SK-N-SH (cell line): ENCODE measurements at regions not wholly inside any gene's neighbourhood (a gene's known extent, or its start where the extent isn't known, plus 50 kb on each side); places are given as distances from the start of the nearest gene placed in this dataset.
A peak's percentile ranks its signal among the peaks of the same experiment; 100 is the strongest.

ENCODE experiments used
- CHD2 ChIP-seq: fragments of 150-350 bp; IDR thresholded peaks from 2 replicates; pipeline ENCODE4 v1.6.1; 2018; ENCODE audit warnings: low read length; ENCODE audit not compliant: partially characterized antibody
- GABPA ChIP-seq: IDR thresholded peaks from 2 replicates; pipeline ENCODE4 v1.4.0; 2012; ENCODE audit warnings: low read depth, mild to moderate bottlenecking
- POLR2AphosphoS5 ChIP-seq: IDR thresholded peaks from 2 replicates; pipeline ENCODE4 v1.6.1; 2012; ENCODE audit warnings: low read depth, low read length
- RAD21 ChIP-seq: IDR thresholded peaks from 2 replicates; pipeline ENCODE4 v1.6.1; 2012; ENCODE audit warnings: mild to moderate bottlenecking, low read length
- SMC3 ChIP-seq: IDR thresholded peaks from 2 replicates; pipeline ENCODE4 v1.6.1; 2012; ENCODE audit warnings: low read depth, low read length, improper control_type of control experiment
- TF ChIP-seq, protein P1 (sequence below): fragments of 200-600 bp; sonication (generic); IDR thresholded peaks from 2 replicates; pipeline ENCODE4 v1.6.1; 2017; ENCODE audit warnings: antibody characterized with exemption, mild to moderate bottlenecking, moderate library complexity

DNA sequence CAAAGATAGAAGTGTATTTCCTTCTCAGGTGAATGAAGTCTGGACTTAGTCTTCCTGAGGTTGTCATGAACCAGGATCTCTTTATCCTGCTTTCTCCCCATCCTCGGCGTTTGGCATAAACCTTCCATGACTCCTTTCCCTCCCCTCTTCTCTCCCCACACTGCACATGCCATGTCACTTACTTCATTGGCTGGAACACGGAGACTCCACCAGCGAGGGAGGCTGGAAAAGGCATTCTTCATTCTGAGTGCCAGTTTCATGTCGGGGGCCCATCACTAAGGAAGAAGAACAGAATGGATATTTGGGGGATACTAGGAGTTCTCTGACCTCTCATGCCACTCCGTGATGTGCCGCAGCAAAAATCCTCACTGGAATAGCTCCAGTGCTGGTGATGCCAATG is 105.6 kb downstream of the VCPKMT start:
- TF ChIP-seq, protein P1, sequence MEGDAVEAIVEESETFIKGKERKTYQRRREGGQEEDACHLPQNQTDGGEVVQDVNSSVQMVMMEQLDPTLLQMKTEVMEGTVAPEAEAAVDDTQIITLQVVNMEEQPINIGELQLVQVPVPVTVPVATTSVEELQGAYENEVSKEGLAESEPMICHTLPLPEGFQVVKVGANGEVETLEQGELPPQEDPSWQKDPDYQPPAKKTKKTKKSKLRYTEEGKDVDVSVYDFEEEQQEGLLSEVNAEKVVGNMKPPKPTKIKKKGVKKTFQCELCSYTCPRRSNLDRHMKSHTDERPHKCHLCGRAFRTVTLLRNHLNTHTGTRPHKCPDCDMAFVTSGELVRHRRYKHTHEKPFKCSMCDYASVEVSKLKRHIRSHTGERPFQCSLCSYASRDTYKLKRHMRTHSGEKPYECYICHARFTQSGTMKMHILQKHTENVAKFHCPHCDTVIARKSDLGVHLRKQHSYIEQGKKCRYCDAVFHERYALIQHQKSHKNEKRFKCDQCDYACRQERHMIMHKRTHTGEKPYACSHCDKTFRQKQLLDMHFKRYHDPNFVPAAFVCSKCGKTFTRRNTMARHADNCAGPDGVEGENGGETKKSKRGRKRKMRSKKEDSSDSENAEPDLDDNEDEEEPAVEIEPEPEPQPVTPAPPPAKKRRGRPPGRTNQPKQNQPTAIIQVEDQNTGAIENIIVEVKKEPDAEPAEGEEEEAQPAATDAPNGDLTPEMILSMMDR = no peak
- TF ChIP-seq POLR2AphosphoS5 (0 out of 2 replicates have a peak, but pooled peaks have one; percentile 36), GABPA (no peak), RAD21 (no peak), SMC3 (no peak), CHD2 (no peak)
